GM18517 (cell line): ENCODE measurements at regions not wholly inside any gene's neighbourhood (a gene's known extent, or its start where the extent isn't known, plus 50 kb on each side); places are given as distances from the start of the nearest gene placed in this dataset.
"Not testable (repeated sequence)": the region's sequence is repeated elsewhere in the genome, so short reads cannot be mapped to it uniquely, and the experiment has no call there.

ENCODE experiments used
- ATAC-seq: cut with Tn5 transposase; IDR thresholded peaks from one replicate; pipeline ENCODE4 v1.9.1; 2021; ENCODE audit warnings: mild to moderate bottlenecking, moderate library complexity; ENCODE audit not compliant: unreplicated experiment

DNA sequence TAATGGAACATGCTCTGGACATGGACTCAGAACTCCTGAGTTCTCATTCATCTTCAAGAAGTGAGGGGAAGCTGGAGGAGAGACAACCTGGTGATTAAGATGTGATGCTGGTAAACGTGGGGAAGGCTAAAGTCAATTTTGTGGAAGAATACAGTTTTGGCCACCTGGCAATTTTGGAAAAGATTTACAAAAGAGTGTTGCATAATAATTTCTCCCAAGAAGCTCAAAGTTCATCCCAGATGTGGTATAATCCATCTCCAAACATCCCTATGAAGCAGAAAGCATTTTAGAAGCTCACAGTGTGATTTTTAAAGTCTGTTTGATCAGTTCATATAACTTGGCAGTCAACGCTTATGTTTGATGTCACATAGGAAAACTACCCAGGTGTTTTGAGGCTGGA, 208.7 kb downstream of the LMX1A start:
- no peak for ATAC-seq

- ATAC-seq: peak; percentile 67
Observed at GRCh38 chr1:165144757-165145397, 211.6 kb downstream of the LMX1A start.

- ATAC-seq: no peak
Observed at GRCh38 chr1:165143437-165144065, 213.0 kb downstream of the LMX1A start.

DNA sequence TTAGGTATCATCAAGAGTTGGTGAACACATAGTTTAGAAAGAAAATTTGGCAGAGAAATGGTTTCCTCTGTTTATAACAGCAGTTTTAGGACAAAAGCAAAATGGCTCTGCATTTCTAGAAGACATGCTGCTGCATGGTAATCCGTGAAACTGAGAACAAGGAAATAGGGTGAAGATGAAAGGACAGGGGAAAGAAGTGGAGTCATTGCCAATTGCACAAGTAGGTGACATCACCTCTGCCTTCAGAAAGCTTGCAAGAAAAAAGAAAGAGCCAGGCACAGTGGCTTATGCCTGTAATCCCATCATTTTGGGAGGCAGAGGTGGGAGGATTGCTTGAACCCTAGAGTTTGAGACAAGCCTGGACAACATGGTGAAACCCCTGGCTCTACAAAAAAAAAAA, 217.6 kb downstream of the LMX1A start:
- no peak for ATAC-seq

GRCh38 chr1:165137551-165138316, 218.8 kb downstream of the LMX1A start:
- no peak for ATAC-seq

- ATAC-seq: no peak
Observed at GRCh38 chr1:165134431-165134830, 222.1 kb downstream of the LMX1A start.

GRCh38 chr1:165129568-165130164, 226.8 kb downstream of the LMX1A start:
- no peak for ATAC-seq

GRCh38 chr1:165124772-165125171, 231.7 kb downstream of the LMX1A start:
- ATAC-seq: no peak

- no peak for ATAC-seq
Observed at GRCh38 chr1:165119086-165119485, 237.4 kb downstream of the LMX1A start.

DNA sequence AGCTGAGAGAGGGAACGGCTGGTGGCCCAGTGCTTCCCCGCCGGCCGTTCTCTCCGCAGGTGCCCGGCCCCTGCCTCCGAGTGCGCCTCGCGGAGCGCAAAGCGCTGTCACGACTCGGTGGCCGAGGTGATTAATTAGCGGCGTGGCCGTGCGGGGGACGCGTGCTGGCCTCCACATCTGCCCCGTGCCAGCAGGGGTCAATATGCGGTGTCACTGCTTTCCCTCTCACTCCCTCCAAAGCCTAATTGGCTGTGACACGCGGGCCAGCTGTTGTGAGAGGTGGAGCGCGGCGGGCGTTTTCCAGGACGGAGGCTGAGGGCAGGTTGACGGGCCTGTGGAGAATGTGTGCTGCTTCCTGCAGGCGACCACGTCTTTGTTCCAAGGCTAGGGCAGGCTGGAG, 239.0 kb downstream of the LMX1A start:
- no peak for ATAC-seq

DNA sequence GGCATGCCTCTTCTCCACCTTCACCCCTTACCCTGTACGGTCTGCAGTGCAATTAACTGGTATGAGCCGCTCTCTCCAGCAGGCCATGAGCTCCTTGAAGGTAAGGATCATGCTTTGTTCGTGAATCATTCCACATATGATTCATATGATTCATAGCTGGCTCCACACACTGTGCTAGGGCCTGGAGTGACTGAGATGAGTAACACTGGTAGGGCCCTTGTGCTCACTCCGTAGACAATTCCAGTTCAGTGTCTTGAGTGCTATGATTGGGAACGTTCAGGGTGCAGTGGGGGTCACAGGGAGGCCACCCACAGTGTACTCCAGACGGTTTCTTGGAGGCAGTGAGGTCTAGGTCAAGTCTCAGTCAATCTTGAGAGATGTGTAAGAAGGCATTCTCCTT, 239.8 kb downstream of the LMX1A start:
- no peak for ATAC-seq

- ATAC-seq: no peak
Observed at GRCh38 chr1:165116171-165116570, 240.3 kb downstream of the LMX1A start.

- ATAC-seq: no peak
Observed at GRCh38 chr1:165114889-165115285, 241.6 kb downstream of the LMX1A start.

DNA sequence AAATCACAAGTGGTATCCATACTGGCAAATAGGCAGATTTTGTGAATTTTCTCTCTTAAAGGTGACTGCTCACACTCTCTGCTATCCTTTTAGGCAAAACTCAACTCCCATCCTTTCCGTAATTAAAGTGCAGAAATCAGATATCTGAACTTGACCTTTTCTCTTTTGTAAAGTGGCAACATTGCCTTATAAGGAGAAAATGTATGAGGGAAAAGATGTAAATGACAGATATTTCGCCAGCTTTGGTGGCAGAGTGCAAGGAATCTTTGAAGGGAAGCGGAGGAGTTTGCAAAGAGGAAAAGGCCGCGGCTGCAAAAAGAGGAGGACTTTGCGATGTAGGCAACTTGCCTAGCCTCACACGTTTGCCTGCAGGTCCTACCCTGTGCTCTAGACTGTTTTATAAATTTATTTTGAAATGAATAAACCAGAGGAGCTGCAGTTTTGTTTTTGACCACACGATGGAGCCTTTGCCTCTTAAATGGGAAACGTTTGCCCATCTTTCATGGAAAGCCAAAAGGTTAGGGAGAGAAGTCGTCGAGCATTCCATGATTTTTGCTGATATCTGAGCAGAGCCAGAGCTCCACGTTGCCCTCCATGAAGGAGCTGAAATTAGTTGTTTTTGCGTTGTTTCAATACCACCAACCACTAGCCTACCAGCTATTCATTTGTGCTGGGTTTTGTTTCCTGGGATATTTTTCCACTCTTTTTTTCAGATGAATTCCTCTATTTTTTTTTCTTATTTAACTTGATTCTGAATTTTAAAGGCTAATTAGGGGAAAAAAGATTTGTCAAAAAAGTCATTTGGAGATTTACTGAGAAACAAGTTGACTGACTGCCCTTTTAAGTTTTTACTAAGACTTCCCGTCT, 242.3 kb downstream of the LMX1A start:
- no peak for ATAC-seq

GRCh38 chr1:165112260-165112659, 244.3 kb downstream of the LMX1A start:
- no peak for ATAC-seq

GRCh38 chr1:165109013-165109412, 247.5 kb downstream of the LMX1A start:
- ATAC-seq: no peak

- ATAC-seq: not testable (repeated sequence)
Observed at GRCh38 chr1:165092542-165093162, 263.9 kb downstream of the LMX1A start.

- ATAC-seq: no peak
Observed at GRCh38 chr1:165080253-165080896, 276.1 kb downstream of the LMX1A start.

DNA sequence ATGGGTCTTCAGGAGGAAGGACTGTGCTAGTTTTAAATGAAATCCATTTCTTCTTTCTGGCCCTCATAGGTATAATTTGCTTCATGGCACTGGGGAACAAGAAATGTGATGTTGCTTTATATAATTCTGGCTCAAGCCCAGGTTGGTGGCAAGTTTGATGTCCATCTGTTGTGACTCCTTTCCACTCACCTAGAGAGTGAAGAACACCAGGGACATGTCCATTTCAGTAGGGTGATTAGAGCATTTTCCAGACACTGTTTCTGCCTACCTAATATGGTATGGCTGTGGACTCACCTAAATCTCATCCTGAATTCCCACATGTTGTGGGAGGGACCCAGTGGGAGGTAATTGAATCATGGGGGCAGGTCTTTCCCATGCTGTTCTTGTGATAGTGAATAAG, 278.1 kb downstream of the LMX1A start:
- ATAC-seq: no peak
